GM18907 (cell line): ENCODE measurements at regions not wholly inside any gene's neighbourhood (a gene's known extent, or its start where the extent isn't known, plus 50 kb on each side); places are given as distances from the start of the nearest gene placed in this dataset.
"Not testable (repeated sequence)": the region's sequence is repeated elsewhere in the genome, so short reads cannot be mapped to it uniquely, and the experiment has no call there.

Source experiments
- ATAC-seq: cut with Tn5 transposase; IDR thresholded peaks from one replicate; pipeline ENCODE4 v1.9.1; 2021; ENCODE audit warnings: mild to moderate bottlenecking, moderate library complexity; ENCODE audit not compliant: unreplicated experiment

- ATAC-seq = no peak
Measured at GRCh38 chr20:22101606-22102005, 396.1 kb downstream of the PAX1 start.

DNA sequence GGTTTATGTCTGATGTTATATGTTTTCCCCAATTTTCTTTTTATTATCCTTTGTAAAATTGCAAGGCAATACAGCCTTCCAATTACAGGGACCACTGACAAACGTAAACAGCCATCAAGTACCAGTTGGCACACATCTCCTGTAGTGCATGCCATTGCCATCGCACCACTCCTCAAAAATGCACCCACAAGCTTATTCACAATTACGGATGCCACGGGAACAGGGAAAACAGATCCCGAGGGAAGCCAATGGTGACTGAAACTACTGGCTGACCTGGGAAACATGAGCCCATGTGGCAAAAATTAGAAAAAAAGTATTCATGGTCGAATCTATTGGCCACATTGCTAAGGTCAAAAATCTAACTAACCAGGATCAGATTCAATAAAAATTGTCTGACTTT is 395.2 kb downstream of the PAX1 start:
- ATAC-seq = no peak

DNA sequence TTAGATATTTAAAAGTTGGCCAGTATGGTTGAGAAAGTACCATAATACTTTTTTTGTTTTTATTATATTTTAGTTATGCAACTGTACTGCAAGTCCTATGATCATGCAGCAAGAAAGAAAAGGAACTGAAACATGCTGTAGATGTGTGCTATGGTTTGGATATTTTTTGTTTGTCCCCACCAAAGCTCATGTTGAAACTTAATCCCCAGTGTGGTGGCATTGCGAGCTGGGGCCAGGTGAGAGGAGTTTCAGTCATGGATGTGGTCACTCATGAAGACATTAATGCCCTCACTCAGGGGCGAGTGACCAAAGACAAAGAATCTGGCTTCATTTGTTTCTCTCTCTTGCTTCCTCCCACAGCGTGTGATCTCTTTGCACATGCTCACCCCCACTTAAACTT is 393.9 kb downstream of the PAX1 start:
- ATAC-seq = no peak

- ATAC-seq = no peak
Measured at GRCh38 chr20:22098511-22098910, 393.0 kb downstream of the PAX1 start.

GRCh38 chr20:22093122-22093521 is 387.7 kb downstream of the PAX1 start:
- no peak for ATAC-seq

GRCh38 chr20:22088882-22089281 is 383.4 kb downstream of the PAX1 start:
- no peak for ATAC-seq

- no peak for ATAC-seq
Measured at GRCh38 chr20:22080985-22081384, 375.5 kb downstream of the PAX1 start.

GRCh38 chr20:22074635-22075034 is 369.2 kb downstream of the PAX1 start:
- no peak for ATAC-seq

DNA sequence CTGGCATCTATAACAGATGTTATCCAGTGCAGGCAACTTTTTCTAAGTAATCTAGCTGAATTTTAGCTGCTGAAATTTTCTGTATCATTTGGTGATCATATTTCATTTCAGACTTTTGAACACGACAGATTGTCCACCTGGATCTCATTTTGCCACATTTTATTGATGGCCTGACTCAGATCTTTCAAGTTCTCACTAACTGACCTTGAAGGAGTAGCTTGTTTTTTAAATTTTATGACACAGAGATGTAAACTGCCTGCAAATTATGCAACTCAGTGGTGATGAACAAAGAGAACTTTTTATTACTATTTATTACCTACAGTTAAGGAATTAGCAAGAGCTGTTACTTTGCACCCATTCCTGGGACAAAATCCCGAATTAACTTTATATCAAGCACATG is 366.4 kb downstream of the PAX1 start:
- ATAC-seq = no peak

- ATAC-seq = no peak
Measured at GRCh38 chr20:22070610-22071058, 365.2 kb downstream of the PAX1 start.

GRCh38 chr20:22063753-22064152 is 358.3 kb downstream of the PAX1 start:
- ATAC-seq = no peak

DNA sequence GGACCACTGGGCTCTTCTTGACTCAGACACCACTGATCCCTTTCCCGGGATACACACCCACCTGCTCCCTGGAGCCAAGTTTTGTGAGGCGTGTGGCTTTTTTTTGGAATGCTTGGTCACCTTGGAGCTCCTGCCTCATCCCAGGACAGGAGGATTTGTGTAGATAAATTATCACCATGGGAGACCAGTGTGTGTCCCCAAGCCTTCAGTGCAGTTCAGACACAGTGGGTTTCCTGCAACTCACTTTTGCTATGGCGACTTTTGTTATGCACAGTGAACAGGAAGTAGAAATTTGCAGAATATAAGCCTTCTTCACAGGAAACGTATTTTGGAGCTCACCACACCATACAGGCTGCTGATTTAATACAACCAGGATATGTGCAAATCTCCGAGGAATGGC is 357.4 kb downstream of the PAX1 start:
- no peak for ATAC-seq

DNA sequence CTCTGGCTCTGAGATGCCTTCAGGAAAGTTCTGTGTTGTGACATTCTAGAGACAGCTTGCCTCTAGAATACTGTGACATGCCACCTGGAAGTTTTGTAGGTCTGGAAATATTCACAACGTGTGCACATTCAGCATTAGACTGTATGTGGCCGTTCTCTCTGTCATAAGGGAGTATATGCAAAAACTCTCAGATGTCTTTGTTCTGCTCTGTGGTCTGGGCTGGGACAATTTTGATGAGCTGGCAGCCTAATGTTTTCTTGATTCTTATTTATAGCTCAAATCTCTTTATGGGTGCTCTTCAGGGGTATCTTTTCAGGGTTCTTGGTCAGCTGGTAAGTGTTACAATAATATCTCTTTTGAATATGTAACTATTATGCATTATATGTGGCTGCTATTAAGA is 355.1 kb downstream of the PAX1 start:
- ATAC-seq = no peak

DNA sequence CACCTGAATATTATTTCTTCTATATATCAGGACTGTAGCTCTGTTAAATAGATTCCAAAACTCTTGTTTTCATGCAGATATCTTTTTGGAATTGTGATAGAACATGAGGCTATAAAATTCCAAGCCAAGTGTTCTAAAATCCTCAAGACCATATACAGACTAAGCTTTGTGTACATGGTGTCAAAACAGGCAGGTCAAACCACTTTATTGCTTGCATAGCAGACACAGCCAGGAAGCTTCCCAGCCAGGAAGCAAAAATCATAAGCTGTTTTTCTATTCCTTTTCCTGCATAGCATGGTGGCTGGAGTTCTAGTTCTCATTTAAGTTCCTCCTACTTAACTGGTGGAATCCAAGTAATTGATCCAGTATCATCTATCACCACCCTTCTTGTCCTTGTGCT is 353.3 kb downstream of the PAX1 start:
- no peak for ATAC-seq

DNA sequence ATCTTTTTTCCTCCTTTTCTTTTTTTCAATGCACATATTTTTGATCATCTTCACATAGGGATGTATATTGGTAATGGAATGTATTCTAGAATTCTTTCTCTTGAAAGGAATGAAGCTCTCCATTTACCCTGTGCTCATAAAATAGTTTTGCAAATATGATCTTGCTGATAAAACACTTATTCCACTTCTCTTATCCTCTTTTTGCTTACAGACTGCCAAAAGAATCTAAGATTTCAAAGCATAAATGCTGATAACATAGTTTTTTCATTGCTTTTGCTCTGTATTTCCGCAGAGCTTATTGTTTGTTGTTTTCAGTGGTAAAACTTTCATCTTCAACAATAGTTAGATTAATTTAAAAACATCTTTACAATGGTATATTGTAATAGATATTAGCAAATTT is 350.5 kb downstream of the PAX1 start:
- ATAC-seq = no peak

- ATAC-seq = no peak
Measured at GRCh38 chr20:22052025-22052650, 346.7 kb downstream of the PAX1 start.

DNA sequence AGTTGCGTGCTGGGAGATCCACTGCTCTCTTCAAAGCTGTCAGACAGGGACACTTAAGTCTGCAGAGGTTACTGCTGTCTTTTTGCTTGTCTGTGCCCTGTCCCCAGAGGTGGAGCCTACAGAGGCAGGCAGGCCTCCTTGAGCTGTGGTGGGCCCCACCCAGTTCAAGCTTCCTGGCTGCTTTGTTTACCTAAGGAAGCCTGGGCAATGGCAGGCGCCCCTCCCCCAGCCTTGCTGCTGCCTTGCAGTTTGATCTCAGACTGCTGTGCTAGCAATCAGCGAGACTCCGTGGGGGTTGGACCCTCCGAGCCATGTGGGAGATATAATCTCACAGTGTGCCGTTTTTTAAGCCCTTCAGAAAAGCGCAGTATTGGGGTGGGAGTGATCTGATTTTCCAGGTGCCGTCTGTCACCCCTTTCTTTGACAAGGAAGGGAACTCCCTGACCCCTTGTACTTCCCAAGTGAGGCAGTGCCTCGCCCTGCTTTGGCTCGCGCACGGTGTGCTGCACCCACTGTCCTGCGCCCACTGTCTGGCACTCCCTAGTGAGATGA is 340.6 kb downstream of the PAX1 start:
- not testable (repeated sequence) for ATAC-seq

- no peak for ATAC-seq
Measured at GRCh38 chr20:22027423-22027822, 322.0 kb downstream of the PAX1 start.

GRCh38 chr20:22020201-22020600 is 314.7 kb downstream of the PAX1 start:
- no peak for ATAC-seq

DNA sequence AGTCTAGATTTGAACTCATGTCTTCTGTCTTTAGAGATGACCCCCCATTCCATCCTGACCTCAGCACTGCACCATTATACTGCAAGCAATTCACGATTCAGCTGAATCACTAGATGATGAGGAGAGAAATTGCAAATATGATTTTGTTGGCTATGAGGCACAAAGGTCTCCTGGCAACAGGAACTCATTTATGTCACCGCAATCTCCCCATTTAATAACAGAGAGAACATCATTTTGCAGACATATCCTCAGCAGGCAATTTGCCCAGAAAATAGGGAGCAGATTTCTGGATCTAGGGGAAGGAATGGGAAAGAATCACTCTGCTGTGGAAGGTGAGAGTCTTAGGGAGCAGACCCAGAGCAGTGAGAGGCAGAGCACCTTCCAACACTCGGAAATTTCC is 303.0 kb downstream of the PAX1 start:
- ATAC-seq = no peak

- ATAC-seq = no peak
Measured at GRCh38 chr20:22006306-22006705, 300.8 kb downstream of the PAX1 start.

GRCh38 chr20:22005535-22005934 is 300.1 kb downstream of the PAX1 start:
- no peak for ATAC-seq

DNA sequence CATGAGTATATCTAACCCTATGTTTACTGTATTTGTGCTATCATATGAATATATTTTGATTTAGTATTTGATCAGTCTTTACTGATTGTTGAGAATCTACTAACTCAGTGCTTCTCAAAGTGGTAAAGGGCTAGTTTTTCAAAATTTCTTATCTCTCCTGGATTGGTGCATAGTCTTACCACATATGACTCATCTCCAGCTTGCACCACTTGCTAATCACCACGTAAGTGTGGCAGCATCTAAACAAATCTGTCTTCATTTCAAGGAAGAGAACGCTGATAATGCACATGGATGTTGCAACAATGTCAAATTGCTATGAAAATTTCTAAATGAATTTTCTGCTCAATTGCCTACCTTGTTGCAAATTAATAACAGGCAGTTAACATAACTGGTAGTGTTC is 299.5 kb downstream of the PAX1 start:
- no peak for ATAC-seq
